Muscle layer of duodenum (tissue), 2 donors: ENCODE measurements at regions not wholly inside any gene's neighbourhood (a gene's known extent, or its start where the extent isn't known, plus 50 kb on each side); places are given as distances from the start of the nearest gene placed in this dataset.

Source experiments
- H3K27ac ChIP-seq: one replicate; pipeline ENCODE4 v1.7.0; 2013; ENCODE audit warnings: mild to moderate bottlenecking, low read length
- H3K27me3 ChIP-seq: one replicate; pipeline ENCODE4 v1.7.0; 2013; ENCODE audit warnings: low read depth, mild to moderate bottlenecking, control low read depth, low read length
- H3K36me3 ChIP-seq, 2 donors: one replicate each; pipeline ENCODE4 v1.7.0; 2013; ENCODE audit warnings: low read length in 2 of 2, control low read depth in 1 of 2, mild to moderate bottlenecking in 1 of 2; ENCODE audit not compliant: insufficient read depth in 2 of 2, control insufficient read depth in 1 of 2
- H3K4me1 ChIP-seq, 2 donors: one replicate each; pipeline ENCODE4 v1.7.0; 2013; ENCODE audit warnings: low read length in 2 of 2, mild to moderate bottlenecking in 2 of 2, control low read depth in 1 of 2, moderate library complexity in 1 of 2; ENCODE audit not compliant: insufficient read depth in 2 of 2, control insufficient read depth in 1 of 2
- H3K4me3 ChIP-seq, 2 donors: one replicate each; pipeline ENCODE4 v1.7.0; 2013; ENCODE audit warnings: low read length in 2 of 2, low read depth in 1 of 2, mild to moderate bottlenecking in 1 of 2
- H3K9me3 ChIP-seq, 2 donors: one replicate each; pipeline ENCODE4 v1.7.0; 2013; ENCODE audit warnings: low read length in 2 of 2, control low read depth in 1 of 2, mild to moderate bottlenecking in 1 of 2; ENCODE audit not compliant: control insufficient read depth in 1 of 2
- donor health status: healthy.

DNA sequence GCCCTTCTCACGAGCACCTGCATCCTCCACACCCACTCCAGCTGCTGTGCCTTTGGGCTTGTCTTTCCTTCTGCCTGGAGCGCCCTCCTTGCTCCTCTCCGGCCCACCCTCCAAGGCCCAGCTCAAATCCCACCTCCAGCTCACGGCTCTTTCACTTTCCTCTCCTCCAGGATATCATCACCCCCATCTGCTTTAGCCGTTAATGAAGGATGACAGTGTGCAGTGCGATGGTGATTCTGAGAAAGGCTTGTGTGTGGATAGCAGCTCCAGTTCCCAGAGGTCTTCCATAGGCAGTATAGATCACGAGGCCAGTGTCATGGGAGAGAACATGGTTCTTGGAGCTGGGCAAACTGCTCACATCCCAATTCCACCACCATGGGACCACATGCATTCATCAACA lies 237.4 kb downstream of the TLE3 start:
- Histone ChIP-seq H3K27me3 (no peaks in the 10 kb centered on the region), H3K4me1 (no peaks in the 10 kb centered on the region), H3K4me3 (no peak overlapping the region), H3K9me3 (no peaks in the 10 kb centered on the region), H3K27ac (no peak overlapping the region), H3K36me3 (no peaks in the 10 kb centered on the region)

DNA sequence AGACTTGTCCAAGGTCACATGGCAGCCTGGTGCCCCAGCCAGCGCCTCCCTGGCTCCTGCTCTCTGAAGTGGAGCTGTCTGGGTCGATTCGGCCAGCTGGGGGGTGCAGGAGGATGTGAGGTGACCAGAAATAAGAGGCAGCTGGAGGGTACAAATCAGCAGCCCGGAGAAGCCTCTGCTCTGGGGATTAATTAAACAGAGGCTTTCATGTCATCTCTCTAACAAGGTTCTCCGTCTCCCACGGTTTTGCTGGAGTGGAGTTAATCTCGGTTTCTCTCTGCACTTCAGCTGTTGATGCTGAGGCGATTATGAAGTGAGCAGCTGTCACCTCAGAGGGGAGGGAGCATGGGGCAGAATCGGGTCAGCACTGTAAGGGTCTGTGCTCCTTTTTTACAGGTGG lies 236.8 kb downstream of the TLE3 start:
- no peaks in the 10 kb centered on the region for H3K36me3 ChIP-seq
- no peaks in the 10 kb centered on the region for H3K27me3 ChIP-seq
- no peaks in the 10 kb centered on the region for H3K9me3 ChIP-seq
- no peak overlapping the region for H3K4me3 ChIP-seq
- H3K4me1 ChIP-seq: no peaks in the 10 kb centered on the region
- H3K27ac ChIP-seq: no peak overlapping the region

DNA sequence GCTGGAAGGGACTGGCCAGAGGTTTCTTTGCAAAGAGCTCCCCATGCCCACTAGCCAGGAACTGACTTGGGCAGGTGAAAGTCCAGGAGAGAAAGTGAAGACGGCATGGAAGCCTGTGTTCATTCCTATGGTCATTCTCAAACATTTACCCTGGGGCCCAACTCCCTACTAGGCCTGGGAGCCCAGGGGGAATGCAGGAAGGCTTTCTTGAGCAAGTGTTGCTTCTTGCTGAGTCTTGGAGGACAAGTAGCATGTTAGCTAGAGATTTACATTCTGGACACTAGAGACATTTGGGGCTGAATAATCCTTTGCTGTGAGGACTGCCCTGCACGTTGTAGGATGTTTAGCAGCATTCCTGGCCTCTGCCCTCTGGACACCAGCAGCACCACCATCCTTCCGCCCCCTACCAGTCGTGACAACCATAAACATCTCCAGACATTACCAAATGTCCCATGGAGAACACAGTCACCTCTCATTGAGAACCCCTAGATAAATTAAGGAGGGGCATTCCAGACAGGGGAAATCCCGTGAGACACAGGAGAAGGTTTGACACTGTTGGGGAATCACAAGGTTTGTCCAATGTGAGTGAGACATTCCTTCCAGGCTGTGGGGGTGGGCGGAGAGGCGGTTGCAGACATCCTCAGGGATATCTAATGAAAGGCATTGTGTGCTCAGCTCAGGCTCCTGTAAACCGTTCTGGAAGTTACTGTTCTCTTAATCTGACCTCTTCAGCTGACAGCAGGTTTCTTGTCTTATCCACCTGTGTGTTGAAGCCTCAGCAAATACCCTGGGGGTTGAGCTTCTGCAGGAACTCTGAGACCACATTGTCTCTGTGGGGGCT lies 236.2 kb downstream of the TLE3 start:
- Histone ChIP-seq H3K4me1 (no peaks in the 10 kb centered on the region), H3K27me3 (no peaks in the 10 kb centered on the region), H3K27ac (no peak overlapping the region), H3K9me3 (no peaks in the 10 kb centered on the region), H3K36me3 (no peaks in the 10 kb centered on the region), H3K4me3 (no peak overlapping the region)

DNA sequence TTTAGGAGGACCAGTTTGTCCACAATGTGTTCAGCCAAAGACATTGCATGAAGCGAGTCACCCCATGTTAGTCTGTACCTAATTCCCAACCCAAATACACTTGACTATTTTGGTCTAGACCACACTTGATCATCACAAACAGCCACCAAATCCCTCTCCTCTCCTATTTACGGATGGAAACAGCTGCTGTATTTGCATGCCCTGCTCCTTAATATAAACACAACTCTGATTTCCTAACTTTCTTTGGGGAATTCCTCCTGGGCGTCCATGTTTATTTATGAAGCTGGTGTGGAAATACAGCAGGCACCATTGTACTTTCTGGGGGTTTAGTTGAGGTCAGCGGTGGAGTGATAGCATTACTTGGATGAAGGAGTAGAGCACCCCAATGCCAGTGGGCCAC lies 235.2 kb downstream of the TLE3 start:
- H3K4me1 ChIP-seq: no peaks in the 10 kb centered on the region
- H3K27me3 ChIP-seq: no peaks in the 10 kb centered on the region

DNA sequence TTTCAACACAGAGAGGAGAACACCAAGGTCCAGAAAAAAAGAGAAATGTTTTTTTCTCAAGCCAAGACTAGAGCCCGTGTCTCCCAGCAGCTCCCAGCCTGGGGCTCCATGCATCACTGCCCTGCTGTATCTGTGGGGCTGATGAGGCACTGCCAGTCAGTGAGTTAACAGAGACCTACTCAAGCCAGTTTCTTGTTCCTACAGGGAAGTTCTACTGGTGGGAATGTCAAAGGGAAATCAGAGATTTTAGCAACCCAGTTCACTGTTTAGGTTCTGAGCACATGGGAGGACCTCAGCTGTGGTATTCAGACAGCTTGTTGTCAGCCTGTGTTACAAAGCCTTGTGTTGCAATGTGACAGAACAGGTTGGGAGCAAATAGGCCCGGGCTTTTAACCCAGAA lies 234.3 kb downstream of the TLE3 start:
- no peak overlapping the region for H3K27ac ChIP-seq
- no peak overlapping the region for H3K4me3 ChIP-seq
- no peaks in the 10 kb centered on the region for H3K9me3 ChIP-seq
- no peaks in the 10 kb centered on the region for H3K4me1 ChIP-seq
- no peaks in the 10 kb centered on the region for H3K36me3 ChIP-seq
- H3K27me3 ChIP-seq: no peaks in the 10 kb centered on the region

More for the DNA sequence above, 235.2 kb downstream of the TLE3 start:
- H3K36me3 ChIP-seq: no peaks in the 10 kb centered on the region
- H3K27ac ChIP-seq: no peak overlapping the region
- H3K9me3 ChIP-seq: no peaks in the 10 kb centered on the region
- H3K4me3 ChIP-seq: no peak overlapping the region

DNA sequence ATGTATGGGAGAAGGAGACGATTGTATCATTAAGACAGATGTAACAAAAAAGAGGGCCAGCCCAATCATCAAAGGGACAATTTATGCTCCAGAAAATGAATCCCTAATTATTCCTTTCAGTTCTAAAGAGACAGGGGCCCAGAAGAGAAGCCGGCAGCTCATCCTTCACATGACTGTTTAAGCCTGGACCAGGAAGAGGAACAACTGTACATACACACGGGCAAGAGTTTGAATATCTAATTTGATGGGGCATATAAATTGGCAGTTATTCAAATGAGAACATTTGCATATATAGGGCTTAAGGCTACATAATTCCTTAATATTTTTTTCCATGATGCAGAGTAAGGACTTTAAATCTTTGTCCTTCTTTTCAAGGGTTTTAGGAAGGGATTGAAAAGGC lies 232.3 kb downstream of the TLE3 start:
- Histone ChIP-seq H3K36me3 (no peaks in the 10 kb centered on the region), H3K9me3 (no peaks in the 10 kb centered on the region), H3K4me3 (no peak overlapping the region), H3K27me3 (no peaks in the 10 kb centered on the region), H3K4me1 (no peaks in the 10 kb centered on the region), H3K27ac (no peak overlapping the region)

DNA sequence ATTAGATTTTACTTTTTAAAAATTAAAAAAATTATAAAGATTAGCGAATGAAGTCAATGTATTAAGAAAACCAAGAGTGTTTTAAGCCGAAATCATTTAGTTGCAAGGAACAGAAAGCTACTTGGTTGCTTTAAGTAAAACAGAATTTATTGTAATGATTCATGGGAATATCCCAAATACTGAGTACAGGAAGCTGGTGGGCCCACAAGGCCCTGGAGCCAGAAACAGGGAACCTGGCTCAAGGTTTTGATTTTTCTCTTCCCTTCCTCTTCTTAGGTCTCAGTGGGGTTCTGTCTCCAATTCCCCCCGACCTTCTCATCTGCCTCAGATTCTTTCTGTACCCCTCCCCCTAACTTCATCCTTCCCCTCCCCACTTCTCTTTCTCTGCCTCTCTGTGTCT lies 229.0 kb downstream of the TLE3 start:
- Histone ChIP-seq H3K36me3 (no peaks in the 10 kb centered on the region), H3K9me3 (peaks cover 7 to 11% of the 10 kb centered on the region in 2 donors), H3K27me3 (no peaks in the 10 kb centered on the region), H3K4me3 (no peak overlapping the region), H3K27ac (no peak overlapping the region), H3K4me1 (no peaks in the 10 kb centered on the region)

DNA sequence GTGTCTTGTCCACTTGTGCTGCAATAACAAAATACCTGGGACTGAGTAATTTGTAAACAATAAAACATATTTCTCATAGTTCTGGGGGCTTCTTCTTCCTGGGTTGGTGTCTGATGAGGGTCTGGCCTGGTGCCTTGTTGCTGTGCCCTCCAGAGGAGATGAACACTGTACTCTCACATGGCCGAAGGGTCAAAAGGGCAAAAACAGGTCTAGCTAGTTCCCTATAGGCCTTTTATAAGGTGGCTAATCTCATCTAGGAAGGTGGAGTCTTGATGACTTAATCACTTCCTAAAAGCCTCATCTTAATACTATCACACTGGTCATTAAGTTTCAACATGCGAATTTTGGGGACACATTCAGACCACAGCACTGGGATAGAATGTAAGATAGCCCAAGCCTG lies 228.4 kb downstream of the TLE3 start:
- no peak overlapping the region for H3K27ac ChIP-seq
- no peaks in the 10 kb centered on the region for H3K4me1 ChIP-seq
- no peaks in the 10 kb centered on the region for H3K36me3 ChIP-seq
- H3K9me3 ChIP-seq: peaks cover 12 to 16% of the 10 kb centered on the region in 2 donors
- no peak overlapping the region for H3K4me3 ChIP-seq
- H3K27me3 ChIP-seq: no peaks in the 10 kb centered on the region

DNA sequence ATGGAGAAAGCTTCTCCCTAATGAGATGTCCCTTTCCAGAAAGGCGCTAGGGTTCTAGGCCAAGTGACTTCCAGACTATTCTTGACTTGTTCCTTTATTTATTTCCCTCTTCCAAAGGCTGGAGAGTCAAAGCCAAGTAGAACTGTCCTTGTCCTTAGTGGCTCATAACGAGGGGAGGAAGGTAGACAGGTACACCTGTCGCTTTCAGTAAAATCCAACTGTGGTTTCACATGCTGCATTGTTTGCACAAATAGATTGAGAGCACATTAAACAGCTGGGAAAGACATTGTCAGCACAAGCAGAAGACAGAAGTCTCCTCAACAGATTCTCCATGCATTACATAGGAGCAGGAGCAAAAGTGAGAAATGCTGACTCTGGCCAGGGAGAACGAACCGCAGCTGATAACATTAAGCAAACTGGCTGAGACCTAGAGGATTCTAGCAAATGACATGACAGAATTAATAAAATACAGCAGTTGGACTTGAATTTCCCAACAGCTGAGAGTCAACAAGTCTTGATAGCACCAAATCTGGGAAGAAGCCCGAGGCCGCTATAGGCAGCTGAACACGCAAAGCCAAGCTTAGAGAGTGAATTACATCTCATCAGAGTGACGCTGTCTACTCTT lies 227.7 kb downstream of the TLE3 start:
- Histone ChIP-seq H3K4me1 (no peaks in the 10 kb centered on the region), H3K36me3 (no peaks in the 10 kb centered on the region), H3K4me3 (no peak overlapping the region), H3K27me3 (no peaks in the 10 kb centered on the region), H3K9me3 (peaks cover 15 to 18% of the 10 kb centered on the region in 2 donors), H3K27ac (no peak overlapping the region)

DNA sequence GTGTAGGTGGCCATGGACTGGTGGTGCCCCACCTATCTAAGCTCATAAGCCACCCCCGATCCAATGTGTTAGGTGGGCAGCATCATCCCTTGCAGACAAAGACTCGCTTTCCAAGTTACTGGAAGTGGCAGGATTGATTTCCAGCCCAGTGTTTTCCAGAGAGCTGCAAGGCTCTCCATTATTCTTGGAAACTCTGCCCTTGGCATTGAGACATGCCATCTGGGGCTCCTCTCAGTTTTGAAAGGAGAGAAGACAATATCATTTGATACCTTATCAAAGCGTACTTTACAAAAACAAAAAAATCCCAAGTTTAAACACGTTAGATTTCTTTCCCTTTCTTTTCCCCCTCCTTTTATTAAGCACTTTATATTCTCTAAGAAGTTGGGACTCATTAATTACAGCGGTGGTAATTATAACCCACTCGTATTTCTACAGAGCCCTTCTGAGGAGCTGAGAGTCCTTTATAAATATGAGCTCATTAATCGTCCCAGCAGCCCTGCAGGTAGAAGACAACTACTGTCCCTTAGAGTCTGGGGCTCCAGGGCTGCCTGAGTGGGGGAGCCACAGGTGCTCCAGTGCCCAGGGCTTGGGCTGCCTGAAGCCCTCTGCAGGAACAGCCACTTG lies 226.1 kb downstream of the TLE3 start:
- Histone ChIP-seq H3K27me3 (no peaks in the 10 kb centered on the region), H3K9me3 (peaks cover 15 to 22% of the 10 kb centered on the region in 2 donors), H3K27ac (no peak overlapping the region), H3K4me1 (no peaks in the 10 kb centered on the region), H3K4me3 (no peak overlapping the region), H3K36me3 (no peaks in the 10 kb centered on the region)

DNA sequence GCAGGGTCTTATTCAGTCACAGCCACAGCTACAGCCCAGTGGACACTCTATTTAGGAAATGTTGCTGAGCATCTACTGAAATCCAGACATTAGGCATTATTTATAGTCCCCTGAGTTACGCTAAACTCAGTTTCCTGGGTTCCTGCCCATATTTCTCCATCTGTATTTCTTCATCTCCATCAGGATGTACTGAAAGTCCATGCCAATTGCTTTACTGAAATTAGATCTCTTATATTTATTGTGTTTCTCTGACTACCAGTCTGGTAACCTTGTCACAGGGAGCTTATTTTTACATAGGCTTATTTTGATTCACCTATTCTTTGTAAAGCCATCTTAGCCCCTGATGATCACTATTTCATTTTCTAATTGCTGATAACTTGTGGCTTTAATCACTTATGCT lies 223.9 kb downstream of the TLE3 start:
- Histone ChIP-seq H3K36me3 (no peaks in the 10 kb centered on the region), H3K27me3 (no peaks in the 10 kb centered on the region), H3K4me3 (no peak overlapping the region), H3K4me1 (no peaks in the 10 kb centered on the region), H3K9me3 (peaks cover 15 to 22% of the 10 kb centered on the region in 2 donors), H3K27ac (no peak overlapping the region)
